ENCODE measurements at regions not wholly inside any gene's neighbourhood (a gene's known extent, or its start where the extent isn't known, plus 50 kb on each side); places are given as distances from the start of the nearest gene placed in this dataset.

DNA sequence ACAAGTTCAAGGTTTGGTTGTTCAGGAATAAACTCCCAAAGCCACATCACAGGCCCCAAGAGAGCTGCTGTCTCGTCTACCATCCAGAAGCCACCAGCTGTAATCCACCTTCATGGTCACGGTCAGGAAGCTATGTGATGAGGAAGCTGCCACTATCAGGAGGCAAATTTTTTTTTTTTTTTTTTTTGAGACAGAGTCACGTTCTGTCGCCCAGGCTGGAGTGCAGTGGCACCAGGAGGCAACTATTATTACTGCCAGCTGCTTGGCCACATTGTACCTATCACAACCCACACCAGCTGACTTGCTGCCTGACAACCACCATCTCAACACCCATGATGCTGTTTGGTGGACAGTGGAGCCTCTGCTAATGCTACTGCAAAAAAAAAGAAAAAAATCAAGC lies 124.1 kb downstream of the OMA1 start:
- no CpG with 5 or more reads among the region's 4 CpGs for whole genome bisulfite sequencing (ENCODE audit: insufficient coverage)
- no peak overlapping the region for H2AFZ ChIP-seq (ENCODE audit: insufficient read depth, low read depth, low read length, poor library complexity, severe bottlenecking)
- H3K4me1 ChIP-seq (ENCODE audit: control insufficient read depth in 2 of 2, insufficient read depth in 2 of 2, low read length in 2 of 2) = no peaks in the 10 kb centered on the region
- no peak overlapping the region for H3K9ac ChIP-seq (ENCODE audit: low read length)
- H3K4me3 ChIP-seq (ENCODE audit: control extremely low read depth in 1 of 5, extremely low read depth in 1 of 5, insufficient read depth in 1 of 5, low read depth in 2 of 5, low read length in 4 of 5) = no peak overlapping the region
- Mint-ChIP-seq H3K9me3 (ENCODE audit: insufficient read depth) (no peaks in the 10 kb centered on the region), H3K4me1 (no peaks in the 10 kb centered on the region), H3K27me3 (no peaks in the 10 kb centered on the region), H3K4me3 (no peak overlapping the region), H3K27ac (no peak overlapping the region)
- ATAC-seq (ENCODE audit: low read depth) (peak; percentile 73), DNase-seq (no peak)
- no peaks in the 10 kb centered on the region for H3K9me3 ChIP-seq (ENCODE audit: control extremely low read depth in 1 of 3, control insufficient read depth in 2 of 3, insufficient read depth in 1 of 3, low read length in 2 of 3)
- TF ChIP-seq, protein P1, sequence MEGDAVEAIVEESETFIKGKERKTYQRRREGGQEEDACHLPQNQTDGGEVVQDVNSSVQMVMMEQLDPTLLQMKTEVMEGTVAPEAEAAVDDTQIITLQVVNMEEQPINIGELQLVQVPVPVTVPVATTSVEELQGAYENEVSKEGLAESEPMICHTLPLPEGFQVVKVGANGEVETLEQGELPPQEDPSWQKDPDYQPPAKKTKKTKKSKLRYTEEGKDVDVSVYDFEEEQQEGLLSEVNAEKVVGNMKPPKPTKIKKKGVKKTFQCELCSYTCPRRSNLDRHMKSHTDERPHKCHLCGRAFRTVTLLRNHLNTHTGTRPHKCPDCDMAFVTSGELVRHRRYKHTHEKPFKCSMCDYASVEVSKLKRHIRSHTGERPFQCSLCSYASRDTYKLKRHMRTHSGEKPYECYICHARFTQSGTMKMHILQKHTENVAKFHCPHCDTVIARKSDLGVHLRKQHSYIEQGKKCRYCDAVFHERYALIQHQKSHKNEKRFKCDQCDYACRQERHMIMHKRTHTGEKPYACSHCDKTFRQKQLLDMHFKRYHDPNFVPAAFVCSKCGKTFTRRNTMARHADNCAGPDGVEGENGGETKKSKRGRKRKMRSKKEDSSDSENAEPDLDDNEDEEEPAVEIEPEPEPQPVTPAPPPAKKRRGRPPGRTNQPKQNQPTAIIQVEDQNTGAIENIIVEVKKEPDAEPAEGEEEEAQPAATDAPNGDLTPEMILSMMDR (IDR thresholded peaks at IDR 0.05) = no peak
- no peak for TF ChIP-seq EZH2 (IDR thresholded peaks at IDR 0.05; ENCODE audit: borderline replicate concordance, insufficient read depth, low read depth, low read length, poor library complexity, severe bottlenecking)
- H4K20me1 ChIP-seq (ENCODE audit: control insufficient read depth, insufficient read depth, low read length, poor library complexity, severe bottlenecking) = no peaks in the 10 kb centered on the region
- intact Hi-C loops (cut with micrococcal nuclease) = no loop called here
- CTCF ChIA-PET = interaction anchor here (0.6 to 1.5 kb wide), 17 partner anchors 10 to 1591 kb away, joined by 3 to 14 read pairs (median 3); no protein-coding TSS in a partner anchor
- H3K27me3 ChIP-seq (replicated peaks in 1 of 4; ENCODE audit: control extremely low read depth in 1 of 4, control insufficient read depth in 3 of 4, insufficient read depth in 4 of 4, low read length in 3 of 4) = no peaks in the 10 kb centered on the region
- no peak overlapping the region for H3K4me2 ChIP-seq (replicated peaks; ENCODE audit: low read depth, low read length, poor library complexity, severe bottlenecking)
- no peak overlapping the region for H3K27ac ChIP-seq (ENCODE audit: low read length in 2 of 2)
- H3K79me2 ChIP-seq (ENCODE audit: control insufficient read depth, insufficient read depth, low read length) = no peaks in the 10 kb centered on the region
- POLR2A ChIA-PET = interaction anchor here (0.9 kb wide), 1 partner anchor 29 kb away, joined by 3 read pairs; no protein-coding TSS in a partner anchor
- no peaks in the 10 kb centered on the region for H3K36me3 ChIP-seq (replicated peaks in 1 of 2; ENCODE audit: control extremely low read depth in 1 of 2, control insufficient read depth in 1 of 2, extremely low read depth in 1 of 2, insufficient read depth in 2 of 2, low read length in 1 of 2)

DNA sequence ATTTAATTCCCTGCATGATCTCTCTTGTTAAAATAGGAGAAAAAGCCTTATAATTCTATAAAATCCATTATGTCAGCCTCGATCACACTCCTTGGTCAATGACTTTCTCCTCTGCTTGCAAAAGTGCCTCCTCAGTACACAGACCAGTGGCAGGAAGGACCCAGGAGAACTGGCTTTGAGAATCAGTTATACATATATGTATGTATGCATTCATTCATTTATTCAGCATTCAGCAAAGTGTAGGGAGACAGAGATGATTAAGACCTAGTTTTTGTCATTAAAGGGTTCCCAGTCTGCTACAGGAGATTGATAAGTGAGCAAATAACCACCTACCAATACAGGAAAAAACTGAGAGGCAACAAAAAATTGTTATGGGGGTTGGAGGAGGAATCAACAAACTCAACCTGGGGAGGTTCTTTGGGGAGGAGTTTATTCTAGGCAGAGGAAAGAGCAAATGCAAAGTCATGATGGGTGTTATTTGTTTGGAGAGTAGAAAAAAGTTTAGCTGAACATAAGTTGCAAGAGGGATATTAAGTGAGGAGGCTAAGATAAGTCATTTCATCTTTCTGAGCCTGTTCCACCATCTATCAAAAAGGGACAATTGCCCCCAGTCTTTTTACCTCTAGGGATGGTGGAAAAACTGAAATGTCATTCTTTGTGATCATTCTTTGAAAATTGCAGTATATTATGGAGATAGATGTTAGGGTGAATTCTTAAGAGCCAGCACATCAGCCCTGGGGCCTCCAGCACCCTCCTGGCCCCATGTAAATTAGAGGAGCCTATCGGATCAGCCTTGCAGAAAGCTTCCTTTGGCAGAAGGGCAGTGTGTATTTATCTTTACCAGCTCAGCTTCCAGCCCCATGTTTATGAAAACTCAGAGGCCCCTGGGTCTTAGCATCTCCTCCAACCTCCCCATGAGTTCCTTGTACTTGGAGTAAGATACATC lies 128.0 kb downstream of the OMA1 start:
- ATAC-seq (ENCODE audit: low read depth) (no peak), DNase-seq (no peak)
- Histone ChIP-seq H3K36me3 (replicated peaks in 1 of 2; ENCODE audit: control extremely low read depth in 1 of 2, control insufficient read depth in 1 of 2, extremely low read depth in 1 of 2, insufficient read depth in 2 of 2, low read length in 1 of 2) (no peaks in the 10 kb centered on the region), H3K4me1 (ENCODE audit: control insufficient read depth in 2 of 2, insufficient read depth in 2 of 2, low read length in 2 of 2) (no peaks in the 10 kb centered on the region), H3K9ac (ENCODE audit: low read length) (no peak overlapping the region), H3K27ac (ENCODE audit: low read length in 2 of 2) (no peak overlapping the region), H2AFZ (ENCODE audit: insufficient read depth, low read depth, low read length, poor library complexity, severe bottlenecking) (no peak overlapping the region), H3K4me3 (ENCODE audit: control extremely low read depth in 1 of 5, extremely low read depth in 1 of 5, insufficient read depth in 1 of 5, low read depth in 2 of 5, low read length in 4 of 5) (no peak overlapping the region), H3K9me3 (ENCODE audit: control extremely low read depth in 1 of 3, control insufficient read depth in 2 of 3, insufficient read depth in 1 of 3, low read length in 2 of 3) (no peaks in the 10 kb centered on the region), H3K79me2 (ENCODE audit: control insufficient read depth, insufficient read depth, low read length) (no peaks in the 10 kb centered on the region), H3K4me2 (replicated peaks; ENCODE audit: low read depth, low read length, poor library complexity, severe bottlenecking) (no peak overlapping the region), H3K27me3 (replicated peaks in 1 of 4; ENCODE audit: control extremely low read depth in 1 of 4, control insufficient read depth in 3 of 4, insufficient read depth in 4 of 4, low read length in 3 of 4) (no peaks in the 10 kb centered on the region), H4K20me1 (ENCODE audit: control insufficient read depth, insufficient read depth, low read length, poor library complexity, severe bottlenecking) (no peaks in the 10 kb centered on the region)
- no CpG with 5 or more reads among the region's 2 CpGs for WGBS (ENCODE audit: insufficient coverage)
- Mint-ChIP-seq H3K27me3 (no peaks in the 10 kb centered on the region), H3K27ac (no peak overlapping the region), H3K4me3 (no peak overlapping the region), H3K4me1 (no peaks in the 10 kb centered on the region), H3K9me3 (ENCODE audit: insufficient read depth) (no peaks in the 10 kb centered on the region)
- ChIA-PET POLR2A (no interaction called here), CTCF (no interaction called here)
- TF ChIP-seq, protein P1 (IDR thresholded peaks at IDR 0.05) = no peak
- no peak for TF ChIP-seq EZH2 (IDR thresholded peaks at IDR 0.05; ENCODE audit: borderline replicate concordance, insufficient read depth, low read depth, low read length, poor library complexity, severe bottlenecking)
- intact Hi-C loops (cut with micrococcal nuclease) = no loop called here
